CD4-positive, alpha-beta T cell (primary cell): ENCODE measurements at regions not wholly inside any gene's neighbourhood (a gene's known extent, or its start where the extent isn't known, plus 50 kb on each side); places are given as distances from the start of the nearest gene placed in this dataset.

Experiments used
- ATAC-seq: fragments of 200-7000 bp; cut with Tn5 transposase; one replicate; pipeline ENCODE4 v1.10.0; 2022; ENCODE audit warnings: mild to moderate bottlenecking; ENCODE audit not compliant: poor library complexity
- CTCF ChIA-PET: fragments of 350-600 bp; sonication (Branson Sonifier 250); formaldehyde crosslinking; loops from one replicate; lab custom pipeline; 2021; ENCODE audit warnings: antibody characterized with exemption, inconsistent platforms; lab: Charles Lee
- POLR2A ChIA-PET: fragments of 350-600 bp; sonication (Branson Sonifier 250); formaldehyde crosslinking; loops from one replicate; lab custom pipeline; 2021; ENCODE audit warnings: antibody characterized with exemption, inconsistent platforms; lab: Charles Lee
- DNase-seq, 14 experiments: peaks; one replicate each; pipeline ENCODE4 v3.0.0-alpha.2; 2013 to 2020; ENCODE audit warnings: mixed read lengths in 2 of 14
- H3K27ac ChIP-seq, 2 donors: one replicate each; pipeline versions ENCODE4 v1.5.1 to v1.7.0; 2013; ENCODE audit warnings: low read length in 2 of 2, low read depth in 1 of 2, mild to moderate bottlenecking in 1 of 2
- H3K27me3 ChIP-seq, 2 experiments: 1 replicate in 1 of 2; 2 replicates in 1 of 2; pipeline versions ENCODE4 v1.6.1 to v1.7.0; 2013; ENCODE audit warnings: low read length in 2 of 2, control low read depth in 1 of 2, mild to moderate bottlenecking in 1 of 2, moderate library complexity in 1 of 2; ENCODE audit not compliant: insufficient read depth in 2 of 2, control insufficient read depth in 1 of 2
- H3K36me3 ChIP-seq: one replicate; pipeline ENCODE4 v1.6.1; 2013; ENCODE audit warnings: low read length, control low read depth; ENCODE audit not compliant: insufficient read depth
- H3K4me1 ChIP-seq: one replicate; pipeline ENCODE4 v1.6.1; 2013; ENCODE audit warnings: low read length, control low read depth; ENCODE audit not compliant: insufficient read depth
- H3K4me3 ChIP-seq: one replicate; pipeline ENCODE4 v1.5.1; 2013; ENCODE audit warnings: mild to moderate bottlenecking, low read length, moderate library complexity
- H3K9me3 ChIP-seq, 2 experiments: 1 replicate in 1 of 2; 2 replicates in 1 of 2; pipeline versions ENCODE4 v1.6.1 to v1.7.0; 2013; ENCODE audit warnings: low read length in 2 of 2, mild to moderate bottlenecking in 2 of 2, control low read depth in 1 of 2, moderate library complexity in 1 of 2; ENCODE audit not compliant: control insufficient read depth in 1 of 2, insufficient read depth in 1 of 2
- H3K27ac Mint-ChIP-seq: one replicate; pipeline ENCODE4 v1.8.0; 2020; ENCODE audit warnings: mixed read lengths
- H3K27me3 Mint-ChIP-seq: one replicate; pipeline ENCODE4 v1.8.0; 2021; ENCODE audit warnings: mixed read lengths
- H3K36me3 Mint-ChIP-seq: one replicate; pipeline ENCODE4 v1.8.0; 2021; ENCODE audit warnings: low read depth, mixed read lengths
- H3K4me1 Mint-ChIP-seq: one replicate; pipeline ENCODE4 v1.8.0; 2021; ENCODE audit warnings: low read depth, mixed read lengths
- H3K4me3 Mint-ChIP-seq: one replicate; pipeline ENCODE4 v1.8.0; 2020; ENCODE audit warnings: mild to moderate bottlenecking, mixed read lengths
- H3K9me3 Mint-ChIP-seq: one replicate; pipeline ENCODE4 v1.8.0; 2020; ENCODE audit warnings: mixed read lengths
- intact Hi-C, 2 experiments: fragments of 100-400 bp; cut with DNase I in 1 of 2; cut with micrococcal nuclease in 1 of 2; formaldehyde crosslinking; loops; one replicate each; pipeline versions ENCODE4 v1.15.1 to v1.9.0; 2023 to 2025; cut with DNase I, micrococcal nuclease
- TF ChIP-seq, protein P1 (sequence below): fragments of 200-600 bp; IDR thresholded peaks from one replicate; pipeline ENCODE4 v1.8.0; 2022; ENCODE audit warnings: antibody characterized with exemption, mild to moderate bottlenecking

DNA sequence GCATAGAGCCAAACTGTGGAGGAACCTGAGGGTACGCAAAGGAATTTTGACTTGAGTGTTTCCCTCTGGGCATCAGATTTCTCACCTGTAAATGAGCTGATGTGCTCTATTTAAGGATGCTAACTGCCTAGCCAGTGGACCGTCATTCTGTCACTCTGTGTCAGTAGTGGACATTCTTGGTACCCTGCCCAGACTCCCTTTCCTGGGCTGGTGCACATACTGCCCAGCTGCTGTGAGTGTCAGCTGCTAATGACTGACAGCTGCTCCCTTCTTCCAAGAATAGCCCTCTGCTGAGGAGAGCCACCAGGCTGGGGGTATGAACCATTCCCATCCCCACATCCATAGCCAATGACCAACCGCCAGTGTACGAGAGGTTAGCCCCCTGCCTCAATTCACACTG, 193.1 kb upstream of the DAB1 start:
- Histone ChIP-seq H3K27ac (no peak overlapping the region), H3K4me3 (no peak overlapping the region), H3K36me3 (no peaks in the 10 kb centered on the region), H3K27me3 (no peaks in the 10 kb centered on the region), H3K9me3 (no peaks in the 10 kb centered on the region), H3K4me1 (no peaks in the 10 kb centered on the region)
- peaks cover 10% of the 10 kb centered on the region for H3K27me3 Mint-ChIP-seq
- ATAC-seq (no peak), DNase-seq (no peak)
- TF ChIP-seq, protein P1, sequence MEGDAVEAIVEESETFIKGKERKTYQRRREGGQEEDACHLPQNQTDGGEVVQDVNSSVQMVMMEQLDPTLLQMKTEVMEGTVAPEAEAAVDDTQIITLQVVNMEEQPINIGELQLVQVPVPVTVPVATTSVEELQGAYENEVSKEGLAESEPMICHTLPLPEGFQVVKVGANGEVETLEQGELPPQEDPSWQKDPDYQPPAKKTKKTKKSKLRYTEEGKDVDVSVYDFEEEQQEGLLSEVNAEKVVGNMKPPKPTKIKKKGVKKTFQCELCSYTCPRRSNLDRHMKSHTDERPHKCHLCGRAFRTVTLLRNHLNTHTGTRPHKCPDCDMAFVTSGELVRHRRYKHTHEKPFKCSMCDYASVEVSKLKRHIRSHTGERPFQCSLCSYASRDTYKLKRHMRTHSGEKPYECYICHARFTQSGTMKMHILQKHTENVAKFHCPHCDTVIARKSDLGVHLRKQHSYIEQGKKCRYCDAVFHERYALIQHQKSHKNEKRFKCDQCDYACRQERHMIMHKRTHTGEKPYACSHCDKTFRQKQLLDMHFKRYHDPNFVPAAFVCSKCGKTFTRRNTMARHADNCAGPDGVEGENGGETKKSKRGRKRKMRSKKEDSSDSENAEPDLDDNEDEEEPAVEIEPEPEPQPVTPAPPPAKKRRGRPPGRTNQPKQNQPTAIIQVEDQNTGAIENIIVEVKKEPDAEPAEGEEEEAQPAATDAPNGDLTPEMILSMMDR, result no peak
- H3K4me1 Mint-ChIP-seq, result no peaks in the 10 kb centered on the region
- ChIA-PET CTCF (no interaction called here), POLR2A (no interaction called here)
- no peaks in the 10 kb centered on the region for H3K9me3 Mint-ChIP-seq
- H3K4me3 Mint-ChIP-seq, result no peak overlapping the region
- H3K27ac Mint-ChIP-seq, result no peak overlapping the region
- H3K36me3 Mint-ChIP-seq, result no peaks in the 10 kb centered on the region
- intact Hi-C loops, result no loop called here

DNA sequence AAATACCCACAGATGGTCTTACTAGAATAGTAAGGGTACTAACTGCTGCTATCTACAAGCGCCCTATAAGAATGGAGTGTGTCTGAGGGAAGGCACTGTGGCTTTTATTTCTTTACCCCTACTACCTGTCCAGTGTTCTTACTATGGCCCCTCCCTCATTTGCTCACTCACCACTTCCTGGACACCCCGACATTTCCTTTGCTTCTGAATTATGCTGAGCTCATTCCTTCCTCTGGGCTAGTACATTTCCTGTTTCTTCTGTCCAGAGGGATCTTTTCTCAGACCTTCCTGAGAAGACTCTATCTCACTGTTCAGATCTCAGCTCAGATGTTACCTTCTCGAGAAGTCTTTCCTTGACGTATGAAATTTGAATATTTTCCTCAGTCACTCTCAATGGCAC, 192.1 kb upstream of the DAB1 start:
- ChIA-PET POLR2A (no interaction called here), CTCF (no interaction called here)
- intact Hi-C loops, result no loop called here

DNA sequence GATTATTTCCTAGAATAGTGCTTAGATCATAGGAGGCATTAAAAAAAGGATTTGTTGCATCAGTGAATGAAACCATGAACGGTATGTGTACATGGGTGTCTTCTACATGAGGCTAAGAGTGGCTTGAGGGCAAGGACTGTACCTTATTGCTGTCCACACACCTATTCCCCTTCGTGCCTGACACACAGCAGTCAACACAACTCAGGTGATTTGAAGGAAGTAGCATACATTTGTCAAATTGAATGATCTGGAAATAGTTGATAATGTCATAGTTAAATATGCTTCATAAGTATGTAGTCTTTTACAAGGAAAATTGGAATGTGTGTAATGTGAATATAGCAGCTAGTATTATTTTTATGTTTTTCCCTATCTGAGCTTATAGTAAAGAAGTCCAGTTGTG, 189.0 kb upstream of the DAB1 start:
- Histone ChIP-seq H3K4me3 (no peak overlapping the region), H3K27ac (no peak overlapping the region), H3K9me3 (no peaks in the 10 kb centered on the region), H3K36me3 (no peaks in the 10 kb centered on the region), H3K27me3 (no peaks in the 10 kb centered on the region), H3K4me1 (no peaks in the 10 kb centered on the region)
- ChIA-PET CTCF (no interaction called here), POLR2A (no interaction called here)
- no peaks in the 10 kb centered on the region for H3K36me3 Mint-ChIP-seq
- DNase-seq (no peak), ATAC-seq (no peak)
- TF ChIP-seq, protein P1, result no peak
- intact Hi-C loops, result no loop called here
- H3K27me3 Mint-ChIP-seq, result peaks cover 10% of the 10 kb centered on the region
- no peak overlapping the region for H3K27ac Mint-ChIP-seq
- no peaks in the 10 kb centered on the region for H3K9me3 Mint-ChIP-seq
- H3K4me1 Mint-ChIP-seq, result no peaks in the 10 kb centered on the region
- H3K4me3 Mint-ChIP-seq, result no peak overlapping the region

More for the DNA sequence above, 192.1 kb upstream of the DAB1 start:
- Mint-ChIP-seq H3K27me3 (peaks cover 10% of the 10 kb centered on the region), H3K9me3 (no peaks in the 10 kb centered on the region), H3K27ac (no peak overlapping the region), H3K4me3 (no peak overlapping the region), H3K36me3 (no peaks in the 10 kb centered on the region), H3K4me1 (no peaks in the 10 kb centered on the region)
- no peaks in the 10 kb centered on the region for H3K4me1 ChIP-seq
- no peaks in the 10 kb centered on the region for H3K9me3 ChIP-seq
- H3K4me3 ChIP-seq, result no peak overlapping the region
- no peaks in the 10 kb centered on the region for H3K36me3 ChIP-seq
- H3K27ac ChIP-seq, result no peak overlapping the region
- H3K27me3 ChIP-seq, result no peaks in the 10 kb centered on the region
- TF ChIP-seq, protein P1, result no peak
- ATAC-seq (no peak), DNase-seq (no peak)
